Smooth muscle cell (in vitro differentiated cells): ENCODE measurements at regions not wholly inside any gene's neighbourhood (a gene's known extent, or its start where the extent isn't known, plus 50 kb on each side); places are given as distances from the start of the nearest gene placed in this dataset.

Source experiments
- DNase-seq: peaks from one replicate; lab custom pipeline; 2025; ENCODE audit not compliant: unreplicated experiment; lab: John Stamatoyannopoulos, UW
- H2AFZ ChIP-seq: fragments of 200-600 bp; sonication (generic); 2 replicates; pipeline ENCODE4 v1.6.0; 2016; ENCODE audit warnings: antibody characterized with exemption, low read depth, mild to moderate bottlenecking
- H3F3A ChIP-seq: fragments of 200-600 bp; sonication (generic); 2 replicates; pipeline ENCODE4 v1.6.0; 2017; ENCODE audit warnings: antibody characterized with exemption, low read depth
- H3K27ac ChIP-seq: fragments of 200-600 bp; sonication (generic); 2 replicates; pipeline ENCODE4 v1.5.1; 2016; ENCODE audit warnings: low read depth, mild to moderate bottlenecking
- H3K27me3 ChIP-seq: fragments of 200-600 bp; sonication (generic); 2 replicates; pipeline ENCODE4 v1.6.1; 2016; ENCODE audit warnings: low read depth, mild to moderate bottlenecking
- H3K36me3 ChIP-seq: fragments of 200-600 bp; sonication (generic); 2 replicates; pipeline ENCODE4 v1.5.1; 2016; ENCODE audit warnings: low read depth
- H3K4me1 ChIP-seq: fragments of 200-600 bp; sonication (generic); 2 replicates; pipeline ENCODE4 v1.5.1; 2016; ENCODE audit warnings: low read depth
- H3K4me2 ChIP-seq: fragments of 200-600 bp; sonication (generic); 2 replicates; pipeline ENCODE4 v1.6.0; 2016; ENCODE audit warnings: mild to moderate bottlenecking
- H3K4me3 ChIP-seq: fragments of 200-600 bp; sonication (generic); 2 replicates; pipeline ENCODE4 v1.5.1; 2016; ENCODE audit warnings: mild to moderate bottlenecking
- H3K79me2 ChIP-seq: fragments of 200-600 bp; sonication (generic); 2 replicates; pipeline ENCODE4 v1.6.0; 2016; ENCODE audit warnings: low read depth, mild to moderate bottlenecking
- H3K9ac ChIP-seq: fragments of 200-600 bp; sonication (generic); 2 replicates; pipeline ENCODE4 v1.6.0; 2016; ENCODE audit warnings: low read depth
- H3K9me3 ChIP-seq: fragments of 200-600 bp; sonication (generic); replicated peaks from 2 replicates; pipeline ENCODE4 v1.5.1; 2016; ENCODE audit warnings: low read depth
- H4K20me1 ChIP-seq: fragments of 200-600 bp; sonication (generic); 2 replicates; pipeline ENCODE4 v1.6.0; 2016; ENCODE audit warnings: low read depth
- WGBS: methylation state at CpG from one replicate; pipeline ENCODE4 v1.1.7; 2016; ENCODE audit warnings: low lambda C conversion rate; 5-methylcytosine and 5-hydroxymethylcytosine counted together
- TF ChIP-seq, protein P1 (sequence below): fragments of 200-600 bp; sonication (generic); IDR thresholded peaks from 2 replicates; pipeline ENCODE4 v1.5.1; 2017; ENCODE audit warnings: borderline replicate concordance, mild to moderate bottlenecking, antibody characterized with exemption; ENCODE audit not compliant: insufficient read depth, poor library complexity, severe bottlenecking

DNA sequence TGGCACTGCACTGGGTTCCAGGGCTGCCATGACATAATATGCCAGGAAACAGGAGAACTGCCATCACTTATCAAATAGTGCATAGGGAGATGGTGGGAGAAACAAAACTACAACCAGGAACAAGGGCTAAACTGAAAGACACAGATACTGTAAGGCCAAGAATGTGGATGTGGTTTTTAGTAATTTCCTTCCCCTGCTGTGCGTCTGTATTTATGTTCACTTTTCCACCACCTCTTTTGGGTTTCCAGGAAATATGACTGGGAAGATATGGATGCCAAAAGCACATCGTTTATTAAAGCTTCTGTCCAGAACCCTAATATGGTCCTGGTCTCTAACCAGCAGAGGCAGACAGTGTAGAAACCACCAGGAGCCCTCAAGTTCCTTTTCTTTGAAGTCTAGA is 759.7 kb upstream of the FANCL start:
- DNase-seq, result no peak
- no peak overlapping the region for H3K27ac ChIP-seq
- WGBS, result 10% methylated on average over 2 of the region's 2 CpGs
- no peaks in the 10 kb centered on the region for H3K36me3 ChIP-seq
- no peaks in the 10 kb centered on the region for H3K79me2 ChIP-seq
- no peak overlapping the region for H3K4me3 ChIP-seq
- H4K20me1 ChIP-seq, result no peaks in the 10 kb centered on the region
- H3K27me3 ChIP-seq, result no peaks in the 10 kb centered on the region
- H3K9me3 ChIP-seq, result no peaks in the 10 kb centered on the region
- no peak overlapping the region for H3K9ac ChIP-seq
- no peaks in the 10 kb centered on the region for H3K4me1 ChIP-seq
- TF ChIP-seq, protein P1, sequence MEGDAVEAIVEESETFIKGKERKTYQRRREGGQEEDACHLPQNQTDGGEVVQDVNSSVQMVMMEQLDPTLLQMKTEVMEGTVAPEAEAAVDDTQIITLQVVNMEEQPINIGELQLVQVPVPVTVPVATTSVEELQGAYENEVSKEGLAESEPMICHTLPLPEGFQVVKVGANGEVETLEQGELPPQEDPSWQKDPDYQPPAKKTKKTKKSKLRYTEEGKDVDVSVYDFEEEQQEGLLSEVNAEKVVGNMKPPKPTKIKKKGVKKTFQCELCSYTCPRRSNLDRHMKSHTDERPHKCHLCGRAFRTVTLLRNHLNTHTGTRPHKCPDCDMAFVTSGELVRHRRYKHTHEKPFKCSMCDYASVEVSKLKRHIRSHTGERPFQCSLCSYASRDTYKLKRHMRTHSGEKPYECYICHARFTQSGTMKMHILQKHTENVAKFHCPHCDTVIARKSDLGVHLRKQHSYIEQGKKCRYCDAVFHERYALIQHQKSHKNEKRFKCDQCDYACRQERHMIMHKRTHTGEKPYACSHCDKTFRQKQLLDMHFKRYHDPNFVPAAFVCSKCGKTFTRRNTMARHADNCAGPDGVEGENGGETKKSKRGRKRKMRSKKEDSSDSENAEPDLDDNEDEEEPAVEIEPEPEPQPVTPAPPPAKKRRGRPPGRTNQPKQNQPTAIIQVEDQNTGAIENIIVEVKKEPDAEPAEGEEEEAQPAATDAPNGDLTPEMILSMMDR, result no peak
- H3F3A ChIP-seq, result no peaks in the 10 kb centered on the region
- H2AFZ ChIP-seq, result peak overlapping the region; percentile 56
- H3K4me2 ChIP-seq, result peak overlapping the region; percentile 33

DNA sequence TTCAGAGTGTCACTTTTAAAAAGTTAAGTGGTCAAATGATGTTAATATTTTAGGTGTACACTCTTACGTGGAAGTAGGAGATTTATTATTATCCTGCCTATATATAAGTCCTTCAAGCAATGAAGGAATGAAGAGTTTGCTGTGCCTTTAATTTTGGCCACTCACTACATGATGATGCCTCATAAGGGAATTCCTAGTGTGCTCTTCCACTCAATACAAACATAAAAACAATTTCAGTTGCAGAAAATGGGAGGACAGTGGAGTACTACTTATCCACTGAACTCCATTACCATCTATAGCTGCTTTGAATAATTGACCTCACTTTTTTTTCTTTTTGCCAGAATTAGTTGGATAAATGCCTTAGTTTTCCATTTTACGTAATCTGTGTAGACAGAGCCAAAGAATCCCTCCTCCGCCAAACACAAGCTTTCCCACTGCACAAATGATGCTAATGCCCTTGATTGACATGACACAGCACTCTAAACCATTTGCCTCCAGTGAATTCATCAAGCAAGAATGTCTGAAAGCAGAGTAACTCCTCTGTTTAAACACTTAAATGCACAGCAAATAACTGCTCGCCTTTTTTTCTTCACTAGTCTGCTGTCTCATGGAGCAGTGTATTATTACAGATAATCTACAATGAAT is 751.1 kb upstream of the FANCL start:
- Histone ChIP-seq H3K36me3 (no peaks in the 10 kb centered on the region), H3K9me3 (no peaks in the 10 kb centered on the region), H3K9ac (no peak overlapping the region), H4K20me1 (no peaks in the 10 kb centered on the region), H3K4me1 (no peaks in the 10 kb centered on the region), H2AFZ (peak overlapping the region; percentile 44), H3K79me2 (no peaks in the 10 kb centered on the region), H3K4me3 (no peak overlapping the region), H3K4me2 (peak overlapping the region; percentile 59), H3K27me3 (no peaks in the 10 kb centered on the region), H3K27ac (peak overlapping the region; percentile 20), H3F3A (peaks cover 4% of the 10 kb centered on the region)
- TF ChIP-seq, protein P1, result no peak
- DNase-seq, result no peak
- WGBS, result 14% methylated on average over 4 of the region's 4 CpGs

DNA sequence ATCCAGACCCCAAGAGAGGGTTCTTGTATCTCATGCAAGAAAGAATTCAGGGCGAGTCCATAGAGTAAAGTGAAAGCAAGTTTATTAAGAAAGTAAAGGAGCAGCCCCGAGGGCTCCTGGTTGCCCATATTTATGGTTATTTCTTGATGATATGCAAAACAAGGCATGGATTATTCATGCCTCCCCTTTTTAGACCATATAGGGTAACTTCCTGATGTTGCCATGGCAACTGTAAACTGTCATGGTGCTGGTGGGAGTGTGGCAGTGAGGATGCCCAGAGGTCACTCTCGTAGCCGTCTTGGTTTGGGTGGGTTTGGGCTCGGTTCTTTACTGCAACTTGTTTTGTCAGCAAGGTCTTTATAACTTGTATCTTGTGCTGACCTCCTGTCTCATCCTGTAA is 750.2 kb upstream of the FANCL start:
- Histone ChIP-seq H3K4me1 (no peaks in the 10 kb centered on the region), H3K4me2 (no peak overlapping the region), H3K27me3 (no peaks in the 10 kb centered on the region), H3F3A (peaks cover 4% of the 10 kb centered on the region), H3K79me2 (no peaks in the 10 kb centered on the region), H4K20me1 (no peaks in the 10 kb centered on the region), H3K4me3 (no peak overlapping the region), H3K9ac (no peak overlapping the region), H3K27ac (no peak overlapping the region), H3K36me3 (no peaks in the 10 kb centered on the region), H2AFZ (no peak overlapping the region), H3K9me3 (no peaks in the 10 kb centered on the region)
- 84% methylated on average over 4 of the region's 5 CpGs for WGBS
- TF ChIP-seq, protein P1, result no peak
- no peak for DNase-seq

DNA sequence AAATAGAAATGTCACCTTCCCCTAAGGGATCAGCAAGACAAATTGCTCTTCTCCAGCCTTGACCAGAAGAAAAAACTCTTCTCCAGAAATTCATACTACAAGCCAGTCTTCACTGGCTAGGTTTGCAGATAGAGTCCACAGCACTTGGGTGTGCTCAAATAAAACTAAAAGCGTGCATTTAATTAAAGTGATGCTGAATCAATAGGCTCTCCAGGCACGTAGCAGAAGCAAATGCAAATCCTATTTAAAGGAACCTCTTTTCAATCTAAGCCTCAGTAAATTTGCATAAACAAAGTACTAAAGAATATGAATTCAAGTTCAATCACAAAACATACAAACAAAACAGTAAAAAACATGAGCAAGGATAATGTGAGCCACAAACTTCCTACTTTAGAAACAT is 744.4 kb upstream of the FANCL start:
- Histone ChIP-seq H3K27me3 (no peaks in the 10 kb centered on the region), H3K36me3 (no peaks in the 10 kb centered on the region), H3K9me3 (no peaks in the 10 kb centered on the region), H3F3A (no peaks in the 10 kb centered on the region), H3K4me2 (no peak overlapping the region), H3K9ac (no peak overlapping the region), H3K4me3 (no peak overlapping the region), H3K79me2 (no peaks in the 10 kb centered on the region), H3K27ac (no peak overlapping the region), H2AFZ (no peak overlapping the region), H3K4me1 (no peaks in the 10 kb centered on the region), H4K20me1 (no peaks in the 10 kb centered on the region)
- TF ChIP-seq, protein P1, result no peak
- no peak for DNase-seq
- 90% methylated on average over 2 of the region's 2 CpGs for WGBS
